K562 (cell line): ENCODE measurements at regions not wholly inside any gene's neighbourhood (a gene's known extent, or its start where the extent isn't known, plus 50 kb on each side); places are given as distances from the start of the nearest gene placed in this dataset.

Experiments used
- ATAC-seq: fragments of 200-7000 bp; cut with Tn5 transposase; 3 replicates; pipeline ENCODE4 v1.9.1; 2020; ENCODE audit warnings: moderate library complexity
- BruUV-seq: library from RNA; stranded (reverse); fragments of 400-500 nt; replicated peaks from 2 replicates; lab custom pipeline; 2021; lab: Mats Ljungman, UMichigan
- CTCF ChIA-PET: fragments of 300-600 bp; formaldehyde crosslinking; extraction: SDS; loops from one replicate; lab custom pipeline; 2021; ENCODE audit warnings: low intra/inter-chr PET ratio; lab: Yijun Ruan, JAX
- POLR2A ChIA-PET: fragments of 300-600, 350-650 bp; sonication (Branson Sonifier 250); formaldehyde crosslinking; extraction: SDS; loops from one replicate; lab custom pipeline; 2021; ENCODE audit warnings: antibody characterized with exemption, inconsistent platforms; lab: Yijun Ruan, JAX
- DNase-seq, 4 experiments: peaks; one replicate each; pipeline versions ENCODE4 v3.0.0 to v3.0.0-alpha.2; 2011 to 2018; ENCODE audit warnings: low spot score in 3 of 4, mixed read lengths in 3 of 4; ENCODE audit errors: extremely low read depth in 1 of 4
- FAIRE-seq: peaks from 2 replicates; lab custom pipeline; 2011; peaks lifted over from hg19 to GRCh38; lab: Jason Lieb, UNC
- H2AFZ ChIP-seq: 2 replicates; pipeline ENCODE4 v1.6.0; 2011; ENCODE audit warnings: low read depth, low read length, control low read depth, inconsistent platforms
- H3K27ac ChIP-seq: fragments of 200-600 bp; 3 replicates; pipeline ENCODE4 v1.8.0; 2011; ENCODE audit warnings: low read depth, mild to moderate bottlenecking, control low read depth, inconsistent platforms, low read length, moderate library complexity, mixed read lengths; ENCODE audit errors: extremely low read depth
- H3K27me3 ChIP-seq, 2 experiments: fragments of 300-600 bp in 1 of 2; 2 replicates in 1 of 2; 3 replicates in 1 of 2; pipeline versions ENCODE4 v1.6.0 to v1.8.0; 2011; ENCODE audit warnings: inconsistent platforms in 2 of 2, low read length in 2 of 2, mild to moderate bottlenecking in 1 of 2, mixed read lengths in 1 of 2, moderate library complexity in 1 of 2; ENCODE audit not compliant: control insufficient read depth in 2 of 2, insufficient read depth in 2 of 2
- H3K36me3 ChIP-seq: fragments of 300-600 bp; 3 replicates; pipeline ENCODE4 v1.8.0; 2011; ENCODE audit warnings: mild to moderate bottlenecking, low read length, inconsistent platforms; ENCODE audit not compliant: control insufficient read depth, insufficient read depth
- H3K4me1 ChIP-seq, 2 experiments: fragments of 200-600 bp in 1 of 2; replicated peaks in 1 of 2; 2 replicates in 1 of 2; 3 replicates in 1 of 2; pipeline versions ENCODE4 v1.5.1 to v1.8.0; 2011; ENCODE audit warnings: inconsistent platforms in 2 of 2, low read length in 2 of 2, mild to moderate bottlenecking in 1 of 2, mixed read lengths in 1 of 2, moderate library complexity in 1 of 2; ENCODE audit not compliant: control insufficient read depth in 2 of 2, insufficient read depth in 2 of 2
- H3K4me2 ChIP-seq: 2 replicates; pipeline ENCODE4 v1.6.1; 2011; ENCODE audit warnings: low read length, control low read depth, inconsistent platforms, mixed read lengths; ENCODE audit not compliant: insufficient read depth
- H3K4me3 ChIP-seq: fragments of 200-600 bp; sonication (generic), shearing (Covaris generic); 2 replicates; pipeline ENCODE4 v1.5.1; 2016; ENCODE audit warnings: control low read depth, inconsistent platforms
- H3K79me2 ChIP-seq: fragments of 200-600 bp; 3 replicates; pipeline ENCODE4 v1.8.0; 2011; ENCODE audit warnings: low read length, inconsistent platforms; ENCODE audit not compliant: control insufficient read depth, insufficient read depth
- H3K9ac ChIP-seq, 2 experiments: 2 replicates each; pipeline versions ENCODE4 v1.6.0 to v1.6.1; 2011; ENCODE audit warnings: low read depth in 2 of 2, low read length in 2 of 2, control low read depth in 1 of 2, inconsistent platforms in 1 of 2, mild to moderate bottlenecking in 1 of 2, mixed read lengths in 1 of 2; ENCODE audit not compliant: insufficient read depth in 1 of 2
- H3K9me1 ChIP-seq: one replicate; pipeline ENCODE4 v1.6.0; 2011; ENCODE audit warnings: inconsistent platforms, mild to moderate bottlenecking, low read length, moderate library complexity; ENCODE audit not compliant: control insufficient read depth, insufficient read depth
- H3K9me3 ChIP-seq: replicated peaks from 2 replicates; pipeline ENCODE4 v1.5.1; 2011; ENCODE audit warnings: low read depth, low read length, inconsistent platforms; ENCODE audit not compliant: control insufficient read depth, insufficient read depth
- H4K20me1 ChIP-seq: replicated peaks from 2 replicates; pipeline ENCODE4 v1.6.1; 2011; ENCODE audit warnings: low read length, inconsistent platforms, mixed read lengths; ENCODE audit not compliant: control insufficient read depth, insufficient read depth
- ESRRA ChIP-seq: fragments of 450-650 bp; IDR thresholded peaks from 2 replicates; pipeline ENCODE4 v1.6.1; 2014; ENCODE audit warnings: low read depth, mild to moderate bottlenecking, moderate library complexity, borderline replicate concordance
- HDAC8 ChIP-seq: fragments of 450-650 bp; IDR thresholded peaks from 2 replicates; pipeline ENCODE4 v1.6.1; 2016; ENCODE audit warnings: mild to moderate bottlenecking, missing genetic modification characterization, moderate library complexity, missing compliant biosample characterization
- NFRKB ChIP-seq: fragments of 450-650 bp; IDR thresholded peaks from 2 replicates; pipeline ENCODE4 v1.6.1; 2016; ENCODE audit warnings: low read depth
- NR2F6 ChIP-seq: fragments of 450-650 bp; formaldehyde crosslinking; IDR thresholded peaks from 2 replicates; pipeline ENCODE4 v1.4.0; 2020; ENCODE audit warnings: mild to moderate bottlenecking
- SETDB1 ChIP-seq: IDR thresholded peaks from one replicate; pipeline ENCODE4 v1.6.1; 2012; ENCODE audit warnings: low read length, control low read depth, inconsistent platforms
- SMAD1 ChIP-seq: fragments of 150-350 bp; IDR thresholded peaks from 2 replicates; pipeline ENCODE4 v1.6.1; 2014; ENCODE audit warnings: low read length, low read depth; ENCODE audit not compliant: partially characterized antibody
- SMC3 ChIP-seq: conservative IDR thresholded peaks from 2 replicates; pipeline ENCODE4 v1.6.1; 2011; ENCODE audit warnings: low read depth, low read length, improper control_type of control experiment; ENCODE audit not compliant: insufficient read depth
- ZBTB17 ChIP-seq: fragments of 450-650 bp; formaldehyde crosslinking; IDR thresholded peaks from 2 replicates; pipeline ENCODE4 v1.4.0; 2020; ENCODE audit warnings: mild to moderate bottlenecking
- ZKSCAN8 ChIP-seq: fragments of 200-800 bp; sonication (Bioruptor generic); IDR thresholded peaks from 2 replicates; pipeline ENCODE4 v1.6.1; 2016; ENCODE audit warnings: missing genetic modification characterization, missing compliant biosample characterization
- ZNF133 ChIP-seq: fragments of 250-450 bp; sonication (Bioruptor Pico); IDR thresholded peaks from 2 replicates; pipeline ENCODE4 v1.4.0; 2020; ENCODE audit warnings: mild to moderate bottlenecking
- ZNF764 ChIP-seq: fragments of 250-450 bp; sonication (Bioruptor Pico); IDR thresholded peaks from 2 replicates; pipeline ENCODE4 v1.4.0; 2020; ENCODE audit warnings: low read depth, mild to moderate bottlenecking, moderate library complexity
- WGBS: fragments of 100-300 bp; shearing (Covaris generic); methylation state at CpG from one replicate; pipeline ENCODE4 v1.1.6; 2016; ENCODE audit warnings: low coverage, mixed read lengths; ENCODE audit not compliant: insufficient coverage; ENCODE audit errors: missing lambda C conversion rate; 5-methylcytosine and 5-hydroxymethylcytosine counted together
- in situ Hi-C: fragments of 300-500 bp; cut with MboI; formaldehyde crosslinking; loops from 4 replicates; pipeline ENCODE4 v1.15.0; 2018; ENCODE audit warnings: inconsistent platforms, mixed read lengths
- intact Hi-C: fragments of 100-400 bp; cut with micrococcal nuclease; formaldehyde crosslinking; loops from 2 replicates; pipeline ENCODE4 v1.14.2; 2022
- TF ChIP-seq, protein P1 (sequence below): fragments of 150-350 bp; conservative IDR thresholded peaks from 2 replicates; pipeline ENCODE4 v1.6.1; 2014; ENCODE audit warnings: low read length
- TF ChIP-seq, protein P2 (sequence below): sonication (generic); formaldehyde crosslinking; IDR thresholded peaks from 2 replicates; pipeline ENCODE4 v1.8.0; 2023; ENCODE audit warnings: mild to moderate bottlenecking, missing genetic modification reagents
- TF ChIP-seq, protein P3 (sequence below): fragments of 450-650 bp; IDR thresholded peaks from 2 replicates; pipeline ENCODE4 v1.7.1; 2018; ENCODE audit warnings: mild to moderate bottlenecking, low read depth; ENCODE audit not compliant: partially characterized antibody

DNA sequence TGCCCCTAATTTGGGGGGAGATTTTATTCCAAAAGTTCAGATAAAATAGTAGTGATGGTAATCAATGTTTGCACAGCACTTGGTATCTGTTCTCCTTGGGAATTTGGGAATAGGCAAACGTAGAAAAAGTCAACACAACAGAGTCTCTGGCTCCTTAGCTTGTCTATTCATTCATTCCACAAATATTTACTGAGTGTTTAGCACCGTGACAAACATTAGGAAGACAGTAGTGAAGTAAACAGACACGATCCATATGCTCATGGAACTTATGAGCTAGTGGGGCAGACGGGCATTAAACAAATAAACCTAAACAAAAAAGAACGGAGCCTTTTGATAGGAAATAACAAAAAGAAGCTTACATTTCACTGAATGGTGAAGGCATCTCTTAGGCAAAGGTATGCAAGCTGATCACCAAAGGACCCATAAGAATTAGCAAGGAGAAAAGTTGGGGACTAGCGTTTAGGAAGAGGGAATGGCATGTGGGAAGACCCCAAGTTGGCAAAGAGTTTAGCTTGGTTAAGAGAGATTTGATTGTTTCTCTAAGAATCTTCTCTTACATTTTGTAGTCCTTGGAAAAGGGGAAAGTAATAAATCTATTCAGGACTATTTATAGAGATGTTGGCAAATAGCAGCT, 243.9 kb upstream of the NPY start:
- intact Hi-C loops, result no loop called here
- POLR2A ChIA-PET, result no interaction called here
- Histone ChIP-seq H2AFZ (no peak overlapping the region), H3K9me1 (no peaks in the 10 kb centered on the region), H3K4me3 (no peak overlapping the region), H3K27ac (no peak overlapping the region), H3K9ac (no peak overlapping the region), H3K27me3 (no peaks in the 10 kb centered on the region), H3K79me2 (no peaks in the 10 kb centered on the region), H4K20me1 (no peaks in the 10 kb centered on the region), H3K9me3 (no peaks in the 10 kb centered on the region), H3K36me3 (no peaks in the 10 kb centered on the region), H3K4me1 (no peaks in the 10 kb centered on the region), H3K4me2 (no peak overlapping the region)
- 0% methylated on average over 6 of the region's 6 CpGs for WGBS
- no TSS peak for BruUV-seq
- ATAC-seq (no peak), DNase-seq (no peak), FAIRE-seq (no peak)
- in situ Hi-C loops, result no loop called here
- CTCF ChIA-PET, result no interaction called here
- no peak for TF ChIP-seq HDAC8 (tag)
- TF ChIP-seq, protein P1, sequence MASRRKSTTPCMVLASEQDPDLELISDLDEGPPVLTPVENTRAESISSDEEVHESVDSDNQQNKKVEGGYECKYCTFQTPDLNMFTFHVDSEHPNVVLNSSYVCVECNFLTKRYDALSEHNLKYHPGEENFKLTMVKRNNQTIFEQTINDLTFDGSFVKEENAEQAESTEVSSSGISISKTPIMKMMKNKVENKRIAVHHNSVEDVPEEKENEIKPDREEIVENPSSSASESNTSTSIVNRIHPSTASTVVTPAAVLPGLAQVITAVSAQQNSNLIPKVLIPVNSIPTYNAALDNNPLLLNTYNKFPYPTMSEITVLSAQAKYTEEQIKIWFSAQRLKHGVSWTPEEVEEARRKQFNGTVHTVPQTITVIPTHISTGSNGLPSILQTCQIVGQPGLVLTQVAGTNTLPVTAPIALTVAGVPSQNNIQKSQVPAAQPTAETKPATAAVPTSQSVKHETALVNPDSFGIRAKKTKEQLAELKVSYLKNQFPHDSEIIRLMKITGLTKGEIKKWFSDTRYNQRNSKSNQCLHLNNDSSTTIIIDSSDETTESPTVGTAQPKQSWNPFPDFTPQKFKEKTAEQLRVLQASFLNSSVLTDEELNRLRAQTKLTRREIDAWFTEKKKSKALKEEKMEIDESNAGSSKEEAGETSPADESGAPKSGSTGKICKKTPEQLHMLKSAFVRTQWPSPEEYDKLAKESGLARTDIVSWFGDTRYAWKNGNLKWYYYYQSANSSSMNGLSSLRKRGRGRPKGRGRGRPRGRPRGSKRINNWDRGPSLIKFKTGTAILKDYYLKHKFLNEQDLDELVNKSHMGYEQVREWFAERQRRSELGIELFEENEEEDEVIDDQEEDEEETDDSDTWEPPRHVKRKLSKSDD, result no peak
- TF ChIP-seq ESRRA, result no peak
- no peak for TF ChIP-seq ZBTB17 (CRISPR knock-in tag)
- TF ChIP-seq ZKSCAN8 (CRISPR knock-in tag), result no peak
- no peak for TF ChIP-seq SMC3
- TF ChIP-seq, protein P2, sequence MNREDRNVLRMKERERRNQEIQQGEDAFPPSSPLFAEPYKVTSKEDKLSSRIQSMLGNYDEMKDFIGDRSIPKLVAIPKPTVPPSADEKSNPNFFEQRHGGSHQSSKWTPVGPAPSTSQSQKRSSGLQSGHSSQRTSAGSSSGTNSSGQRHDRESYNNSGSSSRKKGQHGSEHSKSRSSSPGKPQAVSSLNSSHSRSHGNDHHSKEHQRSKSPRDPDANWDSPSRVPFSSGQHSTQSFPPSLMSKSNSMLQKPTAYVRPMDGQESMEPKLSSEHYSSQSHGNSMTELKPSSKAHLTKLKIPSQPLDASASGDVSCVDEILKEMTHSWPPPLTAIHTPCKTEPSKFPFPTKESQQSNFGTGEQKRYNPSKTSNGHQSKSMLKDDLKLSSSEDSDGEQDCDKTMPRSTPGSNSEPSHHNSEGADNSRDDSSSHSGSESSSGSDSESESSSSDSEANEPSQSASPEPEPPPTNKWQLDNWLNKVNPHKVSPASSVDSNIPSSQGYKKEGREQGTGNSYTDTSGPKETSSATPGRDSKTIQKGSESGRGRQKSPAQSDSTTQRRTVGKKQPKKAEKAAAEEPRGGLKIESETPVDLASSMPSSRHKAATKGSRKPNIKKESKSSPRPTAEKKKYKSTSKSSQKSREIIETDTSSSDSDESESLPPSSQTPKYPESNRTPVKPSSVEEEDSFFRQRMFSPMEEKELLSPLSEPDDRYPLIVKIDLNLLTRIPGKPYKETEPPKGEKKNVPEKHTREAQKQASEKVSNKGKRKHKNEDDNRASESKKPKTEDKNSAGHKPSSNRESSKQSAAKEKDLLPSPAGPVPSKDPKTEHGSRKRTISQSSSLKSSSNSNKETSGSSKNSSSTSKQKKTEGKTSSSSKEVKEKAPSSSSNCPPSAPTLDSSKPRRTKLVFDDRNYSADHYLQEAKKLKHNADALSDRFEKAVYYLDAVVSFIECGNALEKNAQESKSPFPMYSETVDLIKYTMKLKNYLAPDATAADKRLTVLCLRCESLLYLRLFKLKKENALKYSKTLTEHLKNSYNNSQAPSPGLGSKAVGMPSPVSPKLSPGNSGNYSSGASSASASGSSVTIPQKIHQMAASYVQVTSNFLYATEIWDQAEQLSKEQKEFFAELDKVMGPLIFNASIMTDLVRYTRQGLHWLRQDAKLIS (CRISPR knock-in tag), result no peak
- TF ChIP-seq SETDB1, result no peak
- TF ChIP-seq ZNF133 (CRISPR knock-in tag), result no peak
- TF ChIP-seq ZNF764, result no peak
- TF ChIP-seq NR2F6 (CRISPR knock-in tag), result no peak
- no peak for TF ChIP-seq SMAD1
- TF ChIP-seq NFRKB, result no peak
- TF ChIP-seq, protein P3, sequence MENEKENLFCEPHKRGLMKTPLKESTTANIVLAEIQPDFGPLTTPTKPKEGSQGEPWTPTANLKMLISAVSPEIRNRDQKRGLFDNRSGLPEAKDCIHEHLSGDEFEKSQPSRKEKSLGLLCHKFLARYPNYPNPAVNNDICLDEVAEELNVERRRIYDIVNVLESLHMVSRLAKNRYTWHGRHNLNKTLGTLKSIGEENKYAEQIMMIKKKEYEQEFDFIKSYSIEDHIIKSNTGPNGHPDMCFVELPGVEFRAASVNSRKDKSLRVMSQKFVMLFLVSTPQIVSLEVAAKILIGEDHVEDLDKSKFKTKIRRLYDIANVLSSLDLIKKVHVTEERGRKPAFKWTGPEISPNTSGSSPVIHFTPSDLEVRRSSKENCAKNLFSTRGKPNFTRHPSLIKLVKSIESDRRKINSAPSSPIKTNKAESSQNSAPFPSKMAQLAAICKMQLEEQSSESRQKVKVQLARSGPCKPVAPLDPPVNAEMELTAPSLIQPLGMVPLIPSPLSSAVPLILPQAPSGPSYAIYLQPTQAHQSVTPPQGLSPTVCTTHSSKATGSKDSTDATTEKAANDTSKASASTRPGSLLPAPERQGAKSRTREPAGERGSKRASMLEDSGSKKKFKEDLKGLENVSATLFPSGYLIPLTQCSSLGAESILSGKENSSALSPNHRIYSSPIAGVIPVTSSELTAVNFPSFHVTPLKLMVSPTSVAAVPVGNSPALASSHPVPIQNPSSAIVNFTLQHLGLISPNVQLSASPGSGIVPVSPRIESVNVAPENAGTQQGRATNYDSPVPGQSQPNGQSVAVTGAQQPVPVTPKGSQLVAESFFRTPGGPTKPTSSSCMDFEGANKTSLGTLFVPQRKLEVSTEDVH, result no peak
